GM21367 (cell line): ENCODE measurements at regions not wholly inside any gene's neighbourhood (a gene's known extent, or its start where the extent isn't known, plus 50 kb on each side); places are given as distances from the start of the nearest gene placed in this dataset.
A peak's percentile ranks its signal among the peaks of the same experiment; 100 is the strongest.
"Not testable (repeated sequence)": the region's sequence is repeated elsewhere in the genome, so short reads cannot be mapped to it uniquely, and the experiment has no call there.

ENCODE experiments used
- ATAC-seq: cut with Tn5 transposase; IDR thresholded peaks from one replicate; pipeline ENCODE4 v1.9.1; 2021; ENCODE audit not compliant: unreplicated experiment

DNA sequence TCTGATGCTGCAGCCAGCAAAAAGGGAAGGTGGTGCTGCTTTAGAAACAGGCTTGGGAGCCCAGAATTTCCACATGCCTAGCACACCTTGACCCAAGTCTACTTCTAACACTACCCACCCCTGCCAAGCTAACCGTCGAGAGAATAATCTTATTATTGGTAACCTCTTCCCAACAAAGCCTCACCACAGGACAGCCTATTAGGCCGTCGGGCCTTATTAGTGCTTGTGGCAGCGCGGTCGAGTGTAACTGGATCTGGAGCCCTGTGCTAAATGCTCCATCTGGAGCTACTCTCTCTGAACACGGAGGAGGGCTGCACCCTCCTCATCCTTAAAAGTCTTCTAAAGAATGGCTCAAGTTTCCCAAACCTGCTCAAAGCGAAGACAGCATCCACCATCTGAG lies 165.5 kb upstream of the NFIA start:
- no peak for ATAC-seq

DNA sequence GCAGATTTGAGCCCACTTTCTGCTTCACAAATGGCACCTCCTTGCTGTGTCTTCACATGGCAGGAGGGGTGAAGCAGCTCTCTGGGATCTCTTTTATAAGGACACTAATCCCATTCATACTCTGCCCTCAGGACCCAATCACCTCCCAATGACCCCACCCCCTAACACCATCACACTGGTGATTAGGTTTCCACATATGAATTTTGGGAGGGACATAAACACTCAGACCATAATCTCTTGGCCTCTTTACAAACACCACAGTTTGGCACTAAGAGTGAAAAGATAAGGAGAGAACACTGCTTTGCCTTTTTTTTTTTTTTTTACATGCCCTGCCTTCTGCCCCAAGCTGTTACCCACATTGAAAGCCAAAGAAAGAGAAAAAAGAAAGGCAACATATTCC lies 166.2 kb upstream of the NFIA start:
- no peak for ATAC-seq

DNA sequence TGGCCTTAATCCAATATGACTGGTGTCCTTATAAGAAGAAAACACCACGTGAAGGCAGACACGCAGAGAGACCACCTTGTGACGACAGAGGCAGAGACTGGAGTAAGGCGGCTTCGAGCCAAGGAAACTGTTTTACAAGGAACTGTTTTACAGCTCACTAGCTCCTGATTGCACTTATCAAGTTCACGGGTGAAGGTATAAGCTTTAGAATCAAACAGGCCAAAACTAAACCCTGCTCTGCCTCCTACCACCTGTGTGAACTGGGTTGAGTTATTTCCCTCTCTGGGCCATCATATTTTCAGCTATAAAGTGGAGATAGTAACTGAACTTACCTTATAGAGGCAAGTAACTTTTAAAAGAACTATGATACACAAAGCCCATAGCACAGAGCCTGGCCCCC lies 166.9 kb upstream of the NFIA start:
- no peak for ATAC-seq

DNA sequence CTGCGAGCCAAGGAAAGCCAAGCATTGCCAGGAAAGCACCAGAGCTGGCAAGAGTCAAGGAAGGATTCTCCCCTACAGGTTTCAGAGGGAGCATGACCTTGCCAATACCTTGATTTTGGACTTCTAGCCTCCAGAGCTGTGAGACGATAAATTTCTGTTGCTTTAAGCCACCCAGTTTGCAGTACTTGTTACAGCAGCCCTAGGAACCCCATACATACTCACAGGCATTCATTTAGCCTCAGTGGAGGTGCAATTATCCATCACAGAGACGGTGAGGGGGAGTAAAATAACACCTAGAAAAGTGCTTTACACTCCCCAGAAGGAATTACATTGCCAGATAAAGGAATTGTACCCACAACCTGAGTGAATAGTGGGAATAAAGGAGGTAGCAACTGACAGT lies 167.4 kb upstream of the NFIA start:
- no peak for ATAC-seq

DNA sequence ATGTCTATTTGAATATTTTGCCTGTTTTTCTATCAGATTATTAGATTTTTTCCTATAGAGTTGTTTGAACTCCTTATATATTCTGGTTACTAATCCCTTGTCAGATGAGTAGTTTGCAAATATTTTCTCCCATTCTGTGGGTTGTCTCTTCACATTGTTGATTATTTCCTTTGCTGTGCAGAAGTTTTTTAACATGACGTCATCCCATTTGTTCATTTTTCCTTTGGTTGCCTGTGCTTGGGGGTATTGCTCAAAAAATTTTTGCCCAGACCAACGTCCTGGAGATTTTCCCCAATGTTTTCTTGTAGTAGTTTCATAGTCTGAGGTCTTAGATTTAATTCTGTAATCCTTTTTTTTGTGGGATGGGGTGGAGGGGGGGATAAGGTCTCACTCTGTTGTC lies 168.7 kb upstream of the NFIA start:
- not testable (repeated sequence) for ATAC-seq

DNA sequence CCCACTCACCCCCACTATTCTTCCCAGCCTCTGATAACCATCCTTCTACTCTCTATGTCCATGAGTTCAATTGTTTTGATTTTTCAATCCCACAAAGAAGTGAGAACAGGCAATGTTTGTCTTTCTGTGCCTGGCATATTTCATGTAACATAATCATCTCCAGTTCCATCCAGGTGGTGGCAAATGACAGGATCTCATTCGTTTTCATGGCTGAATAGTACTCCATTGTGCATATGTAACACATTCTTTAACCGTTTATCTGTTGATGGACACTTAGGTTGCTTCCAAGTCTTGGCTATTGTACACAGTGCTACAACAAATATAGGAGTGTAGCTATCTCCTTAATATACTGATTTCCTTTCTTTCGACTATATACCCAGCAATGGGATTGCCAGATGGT lies 169.3 kb upstream of the NFIA start:
- no peak for ATAC-seq

DNA sequence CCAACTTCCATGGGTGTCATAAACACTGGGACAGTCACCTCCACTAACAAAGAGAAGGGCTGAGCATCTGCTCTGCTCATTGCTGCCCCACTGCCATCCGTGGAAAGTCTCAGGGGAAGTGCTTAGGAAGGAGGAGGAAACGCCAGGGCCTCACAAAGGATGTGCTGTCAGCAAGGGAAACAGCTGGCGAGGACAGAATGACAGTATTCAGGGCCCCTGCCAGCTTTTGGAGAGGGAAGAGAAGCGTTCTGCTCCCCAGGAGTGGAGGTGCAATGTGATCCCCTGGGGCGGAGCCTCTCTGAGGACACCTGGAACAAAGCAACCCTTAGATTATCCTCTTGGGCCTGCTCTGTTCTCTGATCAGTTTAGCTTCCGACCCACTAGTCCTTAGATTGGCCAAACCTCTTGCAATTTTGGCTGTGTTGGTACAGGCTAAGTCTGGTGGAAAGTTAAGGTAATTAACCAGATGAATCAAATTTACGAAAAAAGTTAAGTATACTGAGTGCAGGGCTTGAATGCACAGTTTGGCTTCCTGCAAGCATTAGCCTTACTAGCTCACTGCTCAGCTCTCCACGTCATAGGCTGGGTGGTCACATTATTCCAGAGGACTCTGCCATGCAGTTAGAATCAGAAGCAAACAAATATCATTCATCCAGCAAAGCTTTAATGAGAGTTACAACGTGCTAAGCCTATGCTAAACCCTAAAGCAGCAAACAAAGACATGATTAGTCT lies 170.2 kb upstream of the NFIA start:
- ATAC-seq, result no peak

DNA sequence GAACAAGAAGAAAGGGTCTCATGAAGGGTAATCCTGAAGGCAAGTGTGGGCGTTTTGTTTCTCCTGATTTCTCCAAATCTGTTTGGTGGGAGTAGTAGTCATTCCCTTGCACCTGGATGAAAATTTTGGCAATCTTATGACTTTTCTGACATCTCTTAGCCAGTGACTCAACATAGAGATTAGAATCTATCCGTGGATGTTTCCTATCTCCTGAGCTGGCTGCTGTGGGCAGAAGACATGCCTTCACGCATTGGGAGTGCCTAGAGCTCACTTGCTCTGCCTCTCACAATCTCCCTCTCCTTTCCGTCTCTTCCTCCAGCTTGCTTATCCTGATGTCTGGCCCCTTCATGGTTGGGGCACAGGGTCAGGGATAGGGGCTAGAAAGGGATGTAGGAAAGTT lies 174.2 kb upstream of the NFIA start:
- ATAC-seq, result no peak

DNA sequence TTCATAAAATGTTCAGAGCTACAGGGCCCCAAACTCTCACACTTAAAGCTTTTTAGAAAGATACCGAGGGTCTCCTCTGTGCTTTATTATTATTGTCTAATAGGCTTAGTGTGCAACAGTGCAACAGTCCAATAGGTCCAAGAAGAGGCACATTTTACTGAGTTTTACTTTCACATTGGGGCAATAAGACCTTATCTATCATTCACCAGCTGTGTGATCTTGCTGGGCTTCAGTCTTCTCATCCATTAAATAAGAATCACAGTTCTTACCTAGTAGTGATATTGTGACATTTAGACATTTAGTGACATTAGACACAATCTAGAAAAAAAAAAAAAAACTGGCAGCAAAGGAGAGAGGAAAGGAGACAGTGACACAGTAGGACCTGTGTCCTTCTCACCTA lies 175.8 kb upstream of the NFIA start:
- no peak for ATAC-seq

DNA sequence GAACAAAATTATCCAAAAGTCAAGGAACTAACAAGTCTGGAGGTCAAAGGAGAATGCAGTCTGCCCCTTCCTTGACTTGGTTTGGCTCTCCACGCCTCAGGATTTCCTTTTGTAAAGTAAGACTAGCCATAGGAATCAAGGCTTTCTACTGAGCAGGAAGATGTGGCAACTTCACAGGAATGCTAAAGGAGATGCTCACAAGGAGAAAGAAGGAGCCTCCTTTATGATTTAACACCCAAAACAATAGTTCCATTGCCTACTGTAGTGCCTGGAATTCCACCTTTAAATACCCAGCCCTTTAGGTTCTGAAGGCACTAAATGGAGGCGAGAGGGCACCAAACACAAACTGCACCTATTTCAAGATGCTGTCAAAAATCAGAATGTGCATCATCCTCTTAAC lies 176.3 kb upstream of the NFIA start:
- no peak for ATAC-seq

DNA sequence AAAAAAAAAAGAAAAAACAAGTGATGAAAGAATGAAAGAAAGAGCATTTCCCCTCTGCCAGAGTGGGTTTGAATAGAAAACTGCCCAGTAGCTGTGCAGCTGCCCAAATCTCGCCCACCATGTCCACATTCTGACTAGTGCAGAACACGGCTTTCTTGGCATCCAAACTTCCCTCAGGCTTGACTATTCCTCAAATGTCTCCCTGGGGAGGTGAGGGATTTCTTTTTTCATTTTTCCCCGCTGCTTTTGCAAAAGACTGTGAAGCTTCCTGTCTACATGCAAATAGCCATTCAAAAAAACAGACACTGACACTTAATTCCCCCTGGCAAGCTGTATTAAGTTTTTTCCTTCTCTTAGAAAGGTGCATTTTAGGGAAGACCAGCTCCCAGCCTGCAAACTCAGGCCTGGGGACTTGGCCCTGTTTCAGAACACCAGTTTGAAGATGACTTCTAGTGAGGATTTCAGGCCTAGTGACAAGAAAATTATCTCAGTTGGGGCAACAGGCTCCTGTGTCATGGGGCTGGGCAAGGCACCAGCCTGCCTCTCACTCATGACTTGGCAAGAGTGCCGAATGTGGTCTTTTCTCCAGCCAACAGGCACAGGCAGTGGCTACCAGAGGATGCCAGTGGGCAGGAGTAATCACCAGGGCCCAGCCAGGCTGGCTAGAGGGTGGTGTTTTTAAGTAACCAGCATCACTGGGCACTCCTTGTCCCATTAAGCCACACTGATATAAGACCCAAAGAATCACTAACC lies 178.1 kb upstream of the NFIA start:
- ATAC-seq, result no peak

DNA sequence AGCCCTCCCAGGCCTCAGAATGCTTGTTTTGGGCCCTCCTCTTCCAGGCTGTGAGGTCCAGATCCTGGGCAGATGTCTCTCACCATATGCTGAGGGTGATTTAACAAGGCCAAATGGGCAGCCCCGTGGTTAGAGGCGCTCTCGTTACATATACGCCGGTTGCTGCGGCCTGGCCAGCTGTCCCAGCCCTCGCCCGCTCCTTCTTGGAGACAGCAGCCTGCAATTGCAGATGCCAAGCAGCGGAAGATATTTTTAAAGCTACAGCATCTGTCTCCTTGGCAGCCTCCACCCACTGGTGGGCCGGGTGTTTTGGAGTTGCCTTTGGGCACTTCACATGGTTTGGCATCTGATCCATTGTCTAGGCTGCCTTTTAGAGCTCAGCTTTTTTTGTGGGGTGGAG lies 178.8 kb upstream of the NFIA start:
- no peak for ATAC-seq

DNA sequence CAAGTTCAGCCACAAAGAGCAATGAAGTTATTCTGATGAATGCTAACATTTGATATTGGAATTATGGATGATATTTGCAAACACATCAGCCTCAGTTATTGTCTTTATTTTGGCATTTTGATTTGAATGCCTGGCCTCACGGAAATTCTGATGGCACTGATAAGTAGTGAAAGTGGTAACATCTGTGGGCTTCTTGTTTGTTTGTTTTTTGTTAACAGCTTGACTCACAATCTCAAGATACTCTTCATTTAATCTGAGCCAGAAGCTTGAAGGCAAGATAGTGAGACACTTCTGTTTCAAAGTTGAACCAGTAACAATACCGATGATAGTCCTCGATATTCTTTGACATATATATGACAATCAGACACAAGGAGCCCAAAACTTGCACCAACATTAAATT lies 182.9 kb upstream of the NFIA start:
- ATAC-seq, result no peak

DNA sequence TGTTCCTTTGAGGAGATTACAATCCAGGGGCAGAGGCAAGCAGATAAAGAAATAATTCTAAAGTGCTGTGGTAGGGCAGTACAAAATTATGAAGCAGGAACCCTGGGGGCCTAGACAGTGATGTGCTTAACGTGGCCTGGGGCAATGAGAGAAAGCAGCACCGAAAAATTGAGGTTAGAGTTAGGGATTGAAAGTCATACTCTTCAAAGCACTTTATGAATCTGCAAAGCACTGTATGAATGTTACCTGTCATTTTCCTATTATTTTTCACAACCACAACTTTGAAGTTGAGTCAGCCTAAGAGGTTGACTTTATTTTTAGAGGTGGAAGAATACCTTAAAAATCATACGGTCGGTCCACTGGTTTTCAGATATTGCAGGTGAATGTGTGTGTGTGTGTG lies 183.4 kb upstream of the NFIA start:
- ATAC-seq, result peak; percentile 52

DNA sequence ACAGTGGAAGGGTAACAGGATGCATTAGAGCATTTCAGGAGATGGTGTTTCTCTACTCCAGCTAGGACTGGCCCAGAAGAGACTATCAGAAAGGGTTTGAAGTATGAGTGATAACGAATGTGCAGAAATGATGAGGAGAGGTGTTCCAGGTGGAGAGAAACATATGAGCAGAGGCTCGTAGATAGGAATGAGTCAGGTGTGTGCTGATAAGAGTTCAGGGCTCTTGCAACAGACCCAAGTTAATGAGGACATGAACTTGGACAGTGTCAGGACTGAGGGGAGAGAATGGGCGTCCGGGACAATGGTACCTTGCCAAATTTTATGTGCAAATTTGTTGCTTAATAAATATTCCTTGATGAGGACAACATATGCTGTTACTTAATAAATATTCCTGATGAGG lies 183.9 kb upstream of the NFIA start:
- no peak for ATAC-seq

DNA sequence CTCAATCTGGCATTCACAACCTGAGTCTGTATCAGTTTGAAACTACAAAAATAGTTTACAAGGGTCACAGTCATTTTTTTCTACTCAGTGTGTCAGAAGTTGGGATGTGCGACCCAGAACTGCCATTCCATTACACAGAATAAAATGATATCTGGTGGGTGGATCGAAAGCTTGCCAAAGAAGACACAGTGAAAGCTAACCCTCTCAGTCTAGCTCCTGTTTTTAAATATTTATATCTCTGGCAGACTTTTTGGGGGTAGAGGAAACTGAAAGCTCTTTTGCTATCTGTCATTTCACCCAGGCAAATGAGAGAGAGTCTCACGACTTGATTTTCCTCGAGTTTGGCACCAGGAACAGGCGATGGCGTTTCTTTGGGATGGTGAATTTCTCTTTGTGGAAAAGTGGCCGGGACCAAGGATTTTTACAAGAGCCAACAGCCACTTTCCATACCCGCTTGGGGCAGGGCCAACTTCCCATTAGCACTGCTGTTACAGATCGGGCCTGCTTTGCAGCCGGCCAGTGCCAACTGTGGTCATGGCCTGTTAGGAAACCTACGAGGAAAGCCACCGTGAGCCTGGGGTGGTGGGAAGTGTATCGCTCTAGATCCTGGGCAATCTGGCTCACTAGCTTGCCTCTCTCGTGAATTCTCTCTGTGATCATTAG lies 185.5 kb upstream of the NFIA start:
- no peak for ATAC-seq

DNA sequence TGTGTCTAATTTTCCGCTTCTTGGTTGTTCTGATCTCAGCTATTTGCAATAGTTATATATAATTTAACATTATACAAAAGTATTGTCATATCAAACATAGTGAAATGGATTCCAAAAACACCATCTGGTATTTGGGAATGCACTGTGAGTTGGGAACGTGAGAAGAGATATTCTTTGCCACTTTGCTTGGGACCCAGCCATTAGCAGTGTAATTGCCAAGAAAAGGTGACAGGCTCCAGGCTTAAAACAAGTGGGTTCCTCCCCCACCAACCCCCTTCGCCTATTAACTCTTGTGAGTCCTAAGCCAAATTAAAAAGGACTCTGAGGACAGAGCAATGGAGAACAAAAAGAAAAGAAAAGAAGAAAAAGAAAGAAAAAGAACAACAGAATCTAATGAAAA lies 186.7 kb upstream of the NFIA start:
- ATAC-seq, result no peak

DNA sequence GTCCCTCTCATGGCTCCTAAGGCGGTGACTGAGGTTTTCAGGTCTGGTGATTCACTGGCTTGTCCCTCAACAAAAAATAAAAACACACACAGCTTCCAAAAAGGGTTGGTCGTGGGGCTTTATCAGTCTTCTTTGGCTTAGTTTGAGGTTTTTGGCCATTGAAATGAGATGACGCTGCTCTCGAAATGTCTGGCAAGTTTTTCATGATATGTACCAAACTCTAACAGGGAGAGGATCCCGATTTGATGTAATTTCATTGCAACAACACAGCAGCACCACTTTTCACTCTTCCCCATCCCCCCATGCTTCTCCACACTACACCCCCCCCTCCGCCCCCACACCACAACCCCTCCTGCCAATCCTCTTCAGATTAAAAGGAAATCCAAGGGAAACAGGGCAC lies 187.1 kb upstream of the NFIA start:
- no peak for ATAC-seq

DNA sequence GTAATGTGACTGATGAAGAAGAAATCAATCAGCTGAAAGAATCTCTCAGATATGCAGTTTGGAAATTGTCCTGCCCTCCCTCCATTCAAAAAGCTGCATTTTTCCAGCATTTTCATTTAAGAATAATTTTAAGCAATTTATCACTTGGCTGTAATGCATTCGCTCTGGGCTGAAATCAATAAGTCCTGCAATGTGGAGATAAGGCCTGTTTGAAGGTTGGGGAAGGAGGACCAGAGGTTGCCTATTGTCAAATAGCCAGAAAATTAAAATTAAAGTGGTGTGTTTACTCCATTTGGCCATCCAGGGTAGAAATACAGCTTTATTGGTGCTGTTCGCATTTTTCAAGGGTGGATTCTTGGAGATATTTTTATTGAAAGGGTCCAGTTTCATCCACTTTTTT lies 187.6 kb upstream of the NFIA start:
- ATAC-seq, result no peak

DNA sequence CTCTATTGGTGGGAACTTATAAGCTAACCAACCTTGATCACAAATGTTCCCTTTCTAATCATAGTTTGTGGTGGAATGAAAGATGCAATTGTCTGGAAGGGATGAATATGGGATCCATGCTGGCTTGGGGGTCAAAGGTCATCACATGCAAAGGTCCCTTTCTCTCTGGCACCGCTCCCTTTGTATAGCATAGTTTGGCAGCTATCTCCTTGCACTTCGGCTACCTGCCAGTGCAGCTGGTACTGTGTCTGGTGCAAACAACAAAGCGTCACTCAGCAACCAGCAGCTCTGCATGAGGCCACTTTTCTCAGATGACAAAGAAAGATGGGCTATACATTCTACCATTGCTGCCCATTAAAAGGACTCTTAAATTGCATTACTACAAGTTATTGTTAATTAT lies 188.2 kb upstream of the NFIA start:
- ATAC-seq, result no peak

DNA sequence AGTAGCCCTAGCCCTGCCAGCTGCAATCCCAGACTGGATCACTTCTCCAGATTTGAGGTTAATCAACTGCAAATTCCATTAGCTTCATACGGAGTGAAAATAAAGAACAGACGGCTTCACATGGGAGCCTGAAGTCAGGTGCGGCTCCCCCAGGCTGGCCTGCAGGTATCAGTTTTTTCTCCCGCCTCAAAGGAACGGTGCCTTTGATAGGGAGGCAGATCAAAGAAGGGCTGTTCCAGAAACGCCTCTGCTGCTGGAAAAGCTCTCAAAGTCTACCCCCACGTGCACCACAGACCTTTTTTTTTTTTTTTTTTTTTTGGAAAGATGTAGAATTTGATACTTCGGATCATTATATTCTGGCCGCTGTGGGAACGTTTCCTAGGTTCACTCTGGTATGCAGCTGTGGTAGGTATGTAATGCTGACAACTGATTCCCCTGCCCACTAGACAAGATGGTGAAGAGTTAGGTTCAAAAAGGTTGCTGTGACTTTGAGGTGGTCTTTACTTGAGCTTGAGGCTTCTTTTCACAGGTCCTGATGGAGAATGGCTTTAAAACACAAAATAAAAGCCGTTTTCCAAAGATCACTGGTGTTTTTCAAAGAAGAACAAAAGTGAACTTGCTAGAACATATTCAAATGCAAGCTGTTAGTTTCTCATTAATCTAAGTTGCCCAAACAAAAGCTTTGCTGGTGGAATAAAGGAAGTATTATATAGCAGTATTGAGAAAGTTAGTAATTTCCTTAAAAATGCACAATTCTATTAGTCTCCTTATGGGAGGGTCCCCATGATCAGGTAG lies 189.0 kb upstream of the NFIA start:
- ATAC-seq, result no peak

DNA sequence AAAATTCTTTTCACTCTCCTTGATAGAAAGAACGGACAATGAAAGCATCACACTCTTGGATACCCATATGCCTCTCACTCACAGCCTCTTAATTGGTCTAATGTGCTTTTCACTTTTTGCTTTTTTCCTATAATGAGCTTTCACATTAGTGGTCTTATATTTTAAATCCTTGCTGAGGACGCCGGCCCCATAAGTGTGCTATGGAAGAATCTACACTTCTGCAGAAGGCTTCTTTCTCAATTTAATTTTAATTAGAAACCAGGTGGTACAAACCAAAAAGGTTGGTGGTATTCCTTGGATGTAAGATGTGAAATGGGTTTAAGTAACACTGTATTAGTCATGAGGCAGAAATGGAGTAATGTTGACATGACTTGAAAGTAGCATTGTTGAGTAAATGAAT lies 190.6 kb upstream of the NFIA start:
- no peak for ATAC-seq
